ENCODE measurements at regions not wholly inside any gene's neighbourhood (a gene's known extent, or its start where the extent isn't known, plus 50 kb on each side); places are given as distances from the start of the nearest gene placed in this dataset.

- TF ChIP-seq POLR2A (IDR thresholded peaks at IDR 0.05) = no peak
- TF ChIP-seq CTCF (IDR thresholded peaks at IDR 0.05) = no peak
- WGBS, 4 donors = 32 to 43% (median 35%) methylated on average over 3 of the region's 3 CpGs
- H3K9me3 ChIP-seq = no peaks in the 10 kb centered on the region
- no peak for DNase-seq
- H3K27ac ChIP-seq = no peak overlapping the region
- H3K36me3 ChIP-seq = no peaks in the 10 kb centered on the region
- peaks cover 0 to 3% (median 0%) of the 10 kb centered on the region in 9 donors for H3K27me3 ChIP-seq
- ATAC-seq = no peak
- no peak overlapping the region for H3K4me3 ChIP-seq
- intact Hi-C loops (cut with DNase I) = no loop called here
- H3K4me1 ChIP-seq = no peaks in the 10 kb centered on the region
Measured at GRCh38 chr2:84187258-84187657, 271.8 kb downstream of the SUCLG1 start.

GRCh38 chr2:84181927-84182326, 277.2 kb downstream of the SUCLG1 start:
- no peaks in the 10 kb centered on the region for H3K36me3 ChIP-seq
- no peaks in the 10 kb centered on the region for H3K4me1 ChIP-seq
- no peak overlapping the region for H3K4me3 ChIP-seq
- WGBS, 4 donors = 43 to 49% (median 46%) methylated on average over 2 of the region's 2 CpGs
- TF ChIP-seq POLR2A (IDR thresholded peaks at IDR 0.05) = no peak
- TF ChIP-seq CTCF (IDR thresholded peaks at IDR 0.05) = no peak
- DNase-seq (no peak), ATAC-seq (no peak)
- H3K9me3 ChIP-seq = no peaks in the 10 kb centered on the region
- H3K27me3 ChIP-seq = no peaks in the 10 kb centered on the region
- intact Hi-C loops (cut with DNase I) = no loop called here
- no peak overlapping the region for H3K27ac ChIP-seq

- DNase-seq = no peak
- 74 to 81% (median 79%) methylated on average over 6 of the region's 6 CpGs for WGBS, 4 donors
- no peak overlapping the region for H3K27ac ChIP-seq
- H3K9me3 ChIP-seq = no peaks in the 10 kb centered on the region
- no peak for TF ChIP-seq POLR2A (IDR thresholded peaks at IDR 0.05)
- TF ChIP-seq CTCF (IDR thresholded peaks at IDR 0.05) = no peak
- no peak overlapping the region for H3K4me3 ChIP-seq
- no peaks in the 10 kb centered on the region for H3K4me1 ChIP-seq
- no peaks in the 10 kb centered on the region for H3K27me3 ChIP-seq
- ATAC-seq = no peak
- intact Hi-C loops (cut with DNase I) = no loop called here
- H3K36me3 ChIP-seq = no peaks in the 10 kb centered on the region
Measured at GRCh38 chr2:84177733-84178132, 281.3 kb downstream of the SUCLG1 start.

- 89 to 98% (median 92%) methylated on average over 3 of the region's 3 CpGs for WGBS, 4 donors
- Histone ChIP-seq H3K27me3 (no peaks in the 10 kb centered on the region), H3K27ac (no peak overlapping the region), H3K4me1 (no peaks in the 10 kb centered on the region), H3K4me3 (no peak overlapping the region), H3K9me3 (no peaks in the 10 kb centered on the region), H3K36me3 (no peaks in the 10 kb centered on the region)
- ATAC-seq = no peak
- no peak for TF ChIP-seq CTCF (IDR thresholded peaks at IDR 0.05)
- TF ChIP-seq POLR2A (IDR thresholded peaks at IDR 0.05) = no peak
- intact Hi-C loops (cut with DNase I) = no loop called here
- DNase-seq = no peak
Measured at GRCh38 chr2:84175970-84176369, 283.1 kb downstream of the SUCLG1 start.

Measured in heart left ventricle (tissue), 16 donors.